Lower lobe of right lung (tissue), 2 donors: ENCODE measurements at regions not wholly inside any gene's neighbourhood (a gene's known extent, or its start where the extent isn't known, plus 50 kb on each side); places are given as distances from the start of the nearest gene placed in this dataset.

Experiments used
- ATAC-seq, 2 donors: fragments of 200-7000 bp; cut with Tn5 transposase; one replicate each; pipeline ENCODE4 v1.9.1; 2020 to 2022; ENCODE audit warnings: mild to moderate bottlenecking in 2 of 2, moderate library complexity in 2 of 2
- DNase-seq: peaks from one replicate; pipeline ENCODE4 v3.0.0-alpha.2; 2020
- H3K27ac ChIP-seq: fragments of 200-600 bp; one replicate; pipeline ENCODE4 v1.8.0; 2022
- H3K27me3 ChIP-seq: fragments of 200-600 bp; one replicate; pipeline ENCODE4 v1.8.0; 2022; ENCODE audit warnings: low read depth
- H3K36me3 ChIP-seq: fragments of 200-600 bp; one replicate; pipeline ENCODE4 v1.8.0; 2022; ENCODE audit warnings: mild to moderate bottlenecking
- H3K4me1 ChIP-seq: fragments of 200-600 bp; one replicate; pipeline ENCODE4 v1.8.0; 2022
- H3K4me3 ChIP-seq: fragments of 200-600 bp; one replicate; pipeline ENCODE4 v1.8.0; 2022; ENCODE audit warnings: mild to moderate bottlenecking
- H3K9me3 ChIP-seq: fragments of 200-600 bp; one replicate; pipeline ENCODE4 v1.8.0; 2022
- CTCF ChIP-seq: fragments of 200-600 bp; IDR thresholded peaks from one replicate; pipeline ENCODE4 v1.8.0; 2022; ENCODE audit warnings: antibody characterized with exemption, mild to moderate bottlenecking
- intact Hi-C: fragments of 100-400 bp; cut with DNase I; formaldehyde crosslinking; loops from one replicate; pipeline ENCODE4 v1.11.0; 2022
- donor health status: DM: no; HTN: yes; CAD: no; lungs with severe emphysema.

- H3K36me3 ChIP-seq, result no peaks in the 10 kb centered on the region
- H3K9me3 ChIP-seq, result no peaks in the 10 kb centered on the region
- peaks cover 4% of the 10 kb centered on the region for H3K27me3 ChIP-seq
- TF ChIP-seq CTCF, result no peak
- intact Hi-C loops, result no loop called here
- H3K4me3 ChIP-seq, result peak overlapping the region; percentile 60
- no peak for DNase-seq
- ATAC-seq, result no peak
- peaks cover 5% of the 10 kb centered on the region for H3K4me1 ChIP-seq
- H3K27ac ChIP-seq, result peak overlapping the region; percentile 75
These were observed 120.3 kb downstream of the MRM1 start for GRCh38 chr17:36721560-36722120.

- peaks cover 5% of the 10 kb centered on the region for H3K4me1 ChIP-seq
- H3K27me3 ChIP-seq, result peaks cover 8% of the 10 kb centered on the region
- no peak for TF ChIP-seq CTCF
- DNase-seq, result peak; percentile 74
- intact Hi-C loops, result no loop called here
- no peaks in the 10 kb centered on the region for H3K36me3 ChIP-seq
- no peaks in the 10 kb centered on the region for H3K9me3 ChIP-seq
- peak overlapping the region; percentile 75 for H3K27ac ChIP-seq
- peak overlapping the region; percentile 60 for H3K4me3 ChIP-seq
- peak; percentile 88 to 94 for ATAC-seq
These were observed 120.9 kb downstream of the MRM1 start for GRCh38 chr17:36722121-36722902.

GRCh38 chr17:36722903-36723263, 121.5 kb downstream of the MRM1 start:
- no peak for TF ChIP-seq CTCF
- intact Hi-C loops, result no loop called here
- H3K27ac ChIP-seq, result peak overlapping the region; percentile 75

GRCh38 chr17:36723459-36724025, 122.2 kb downstream of the MRM1 start:
- no peak for TF ChIP-seq CTCF
- DNase-seq (no peak), ATAC-seq (no peak)
- peaks cover 11% of the 10 kb centered on the region for H3K27me3 ChIP-seq
- H3K27ac ChIP-seq, result no peak overlapping the region
- peaks cover 5% of the 10 kb centered on the region for H3K4me1 ChIP-seq
- no peaks in the 10 kb centered on the region for H3K36me3 ChIP-seq
- intact Hi-C loops, result no loop called here
- no peak overlapping the region for H3K4me3 ChIP-seq
- no peaks in the 10 kb centered on the region for H3K9me3 ChIP-seq

More at GRCh38 chr17:36722903-36723263, 121.5 kb downstream of the MRM1 start:
- H3K9me3 ChIP-seq, result no peaks in the 10 kb centered on the region
- peak overlapping the region; percentile 60 for H3K4me3 ChIP-seq
- ATAC-seq, result no peak
- peaks cover 5% of the 10 kb centered on the region for H3K4me1 ChIP-seq
- peaks cover 8% of the 10 kb centered on the region for H3K27me3 ChIP-seq
- DNase-seq, result no peak
- H3K36me3 ChIP-seq, result no peaks in the 10 kb centered on the region

GRCh38 chr17:36726199-36726598, 124.8 kb downstream of the MRM1 start:
- DNase-seq (no peak), ATAC-seq (no peak)
- intact Hi-C loops, result no loop called here
- peaks cover 5% of the 10 kb centered on the region for H3K4me1 ChIP-seq
- H3K4me3 ChIP-seq, result no peak overlapping the region
- no peak overlapping the region for H3K27ac ChIP-seq
- no peaks in the 10 kb centered on the region for H3K9me3 ChIP-seq
- no peak for TF ChIP-seq CTCF
- H3K36me3 ChIP-seq, result no peaks in the 10 kb centered on the region
- peaks cover 36% of the 10 kb centered on the region for H3K27me3 ChIP-seq
